ENCODE measurements at regions not wholly inside any gene's neighbourhood (a gene's known extent, or its start where the extent isn't known, plus 50 kb on each side); places are given as distances from the start of the nearest gene placed in this dataset.

GRCh38 chr5:2489306-2489705 lies 262.2 kb downstream of the IRX2 start:
- no peak for DNase-seq (ENCODE audit: low read depth)

DNA sequence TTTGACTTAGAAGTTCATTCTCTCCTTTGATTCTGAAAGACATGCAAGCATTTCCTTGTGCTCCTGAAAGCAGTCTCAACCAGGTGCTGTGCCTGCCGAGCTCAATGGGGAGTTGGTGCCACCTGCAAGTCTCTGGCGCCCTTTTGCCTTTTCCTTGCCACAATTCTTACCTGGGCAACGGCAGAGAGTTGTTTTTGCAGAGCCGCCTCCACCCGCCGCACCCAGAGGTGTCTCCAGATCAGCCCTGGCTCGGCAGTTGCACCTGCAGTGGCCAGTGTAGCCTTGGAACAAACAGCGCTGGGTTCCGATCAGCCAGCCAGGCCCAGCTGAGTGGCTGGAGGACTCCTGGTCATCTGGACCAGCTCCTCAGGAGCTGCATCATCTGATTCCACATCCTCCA lies 262.9 kb downstream of the IRX2 start:
- no peak for DNase-seq (ENCODE audit: low read depth)

- DNase-seq (ENCODE audit: low read depth): no peak
Observed at GRCh38 chr5:2487152-2487763, 264.2 kb downstream of the IRX2 start.

DNA sequence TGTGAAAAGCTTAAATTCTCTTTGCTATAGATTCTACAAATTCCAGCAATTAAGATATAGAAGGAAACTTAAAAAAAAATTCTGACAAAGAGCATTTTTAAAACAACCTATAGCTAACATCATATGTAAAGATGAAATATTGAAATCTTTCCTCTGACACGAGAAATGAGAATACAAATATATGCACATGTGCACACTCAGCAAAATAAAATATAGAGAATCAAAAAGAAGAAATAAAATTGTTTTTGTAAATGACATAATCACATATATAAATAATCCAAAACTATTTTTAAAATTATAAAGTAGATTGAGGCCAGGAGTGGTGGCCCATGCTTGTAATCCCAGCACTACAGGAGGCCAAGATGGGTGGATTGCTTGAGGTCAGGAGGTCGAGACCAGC lies 265.1 kb downstream of the IRX2 start:
- DNase-seq (ENCODE audit: low read depth): no peak

- DNase-seq (ENCODE audit: low read depth): no peak
Observed at GRCh38 chr5:2482778-2483177, 268.7 kb downstream of the IRX2 start.

DNA sequence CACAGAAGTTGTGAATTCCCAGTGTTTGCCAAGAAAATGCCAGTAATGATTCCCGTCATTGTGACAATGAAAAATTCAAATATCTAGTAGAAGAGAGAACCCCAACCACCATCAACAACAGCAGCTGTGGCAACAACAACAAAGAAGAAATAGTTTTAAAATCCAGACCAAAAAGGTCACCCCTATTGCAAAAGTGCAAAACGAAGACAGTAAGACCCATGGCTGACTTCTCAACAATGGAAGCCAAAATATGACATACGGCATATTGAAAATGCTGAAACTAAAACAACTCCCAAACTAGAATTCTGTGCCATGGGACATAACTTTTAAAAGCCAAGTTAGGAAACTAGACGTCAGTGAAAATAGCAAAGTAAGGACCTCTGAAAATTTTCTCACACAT lies 270.6 kb downstream of the IRX2 start:
- no peak for DNase-seq (ENCODE audit: low read depth)

DNA sequence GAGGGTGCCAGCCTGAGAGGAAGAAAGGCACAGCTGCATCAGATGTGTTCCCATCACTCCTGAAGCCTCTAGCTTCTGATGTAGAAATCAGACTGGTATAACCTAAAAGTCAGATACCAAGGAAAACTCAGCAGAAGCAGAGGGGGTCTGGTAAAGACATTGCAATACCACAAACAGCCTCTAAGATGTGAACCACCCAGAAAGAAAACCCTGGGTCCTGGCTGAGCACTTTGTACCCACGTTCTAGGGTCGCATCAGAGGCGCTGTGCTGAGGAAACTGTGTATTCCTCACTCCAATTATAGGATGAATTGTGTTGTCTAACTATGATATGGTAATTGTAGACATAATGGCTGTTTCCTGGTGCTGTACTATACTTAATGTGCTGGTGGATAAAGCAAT lies 275.6 kb downstream of the IRX2 start:
- no peak for DNase-seq (ENCODE audit: low read depth)

GRCh38 chr5:2472670-2473069 lies 278.8 kb downstream of the IRX2 start:
- DNase-seq (ENCODE audit: low read depth): no peak

GRCh38 chr5:2471152-2471879 lies 280.2 kb downstream of the IRX2 start:
- no peak for DNase-seq (ENCODE audit: low read depth)

DNA sequence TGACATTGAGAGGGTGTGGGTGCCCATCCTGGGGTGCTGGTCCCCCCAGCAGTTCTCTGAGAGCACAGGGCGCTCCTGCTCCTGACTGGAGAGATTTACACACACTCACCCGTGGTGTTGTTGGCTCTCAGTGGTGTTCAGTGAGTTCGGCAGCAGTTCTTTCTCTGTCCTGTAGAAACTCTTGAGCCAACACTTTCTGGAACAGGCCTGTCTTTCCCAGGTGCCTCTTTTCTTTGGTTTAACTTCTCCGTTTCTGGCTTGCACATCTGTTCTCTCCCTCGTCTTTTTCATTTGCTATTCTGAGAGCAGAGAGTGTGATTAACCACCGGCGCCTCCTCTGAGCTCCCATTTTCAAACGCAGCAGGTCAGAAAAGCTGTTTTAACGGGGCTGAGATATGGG lies 284.5 kb downstream of the IRX2 start:
- no peak for DNase-seq (ENCODE audit: low read depth)

- no peak for DNase-seq (ENCODE audit: low read depth)
Observed at GRCh38 chr5:2465383-2465782, 286.1 kb downstream of the IRX2 start.

DNA sequence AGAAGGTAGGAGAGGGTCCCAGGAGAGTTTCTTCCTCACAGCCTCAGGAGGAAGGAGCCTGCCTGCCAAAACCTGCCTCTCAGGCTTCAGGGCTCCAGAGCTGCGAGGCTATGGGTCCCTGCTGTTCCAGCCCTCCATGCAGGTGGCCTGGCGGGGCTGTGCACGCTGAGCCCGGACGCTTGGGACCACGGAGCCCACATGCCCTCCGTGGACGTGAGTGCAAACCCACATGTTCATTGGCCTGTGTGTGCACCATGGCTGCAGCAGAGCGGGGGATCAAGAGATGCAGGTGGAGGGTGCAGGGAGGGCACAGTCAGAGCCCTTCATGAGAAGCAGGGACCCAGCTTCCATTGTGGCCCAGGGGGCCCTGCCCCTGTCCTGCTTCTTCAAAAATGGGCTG lies 287.3 kb downstream of the IRX2 start:
- no peak for DNase-seq (ENCODE audit: low read depth)

DNA sequence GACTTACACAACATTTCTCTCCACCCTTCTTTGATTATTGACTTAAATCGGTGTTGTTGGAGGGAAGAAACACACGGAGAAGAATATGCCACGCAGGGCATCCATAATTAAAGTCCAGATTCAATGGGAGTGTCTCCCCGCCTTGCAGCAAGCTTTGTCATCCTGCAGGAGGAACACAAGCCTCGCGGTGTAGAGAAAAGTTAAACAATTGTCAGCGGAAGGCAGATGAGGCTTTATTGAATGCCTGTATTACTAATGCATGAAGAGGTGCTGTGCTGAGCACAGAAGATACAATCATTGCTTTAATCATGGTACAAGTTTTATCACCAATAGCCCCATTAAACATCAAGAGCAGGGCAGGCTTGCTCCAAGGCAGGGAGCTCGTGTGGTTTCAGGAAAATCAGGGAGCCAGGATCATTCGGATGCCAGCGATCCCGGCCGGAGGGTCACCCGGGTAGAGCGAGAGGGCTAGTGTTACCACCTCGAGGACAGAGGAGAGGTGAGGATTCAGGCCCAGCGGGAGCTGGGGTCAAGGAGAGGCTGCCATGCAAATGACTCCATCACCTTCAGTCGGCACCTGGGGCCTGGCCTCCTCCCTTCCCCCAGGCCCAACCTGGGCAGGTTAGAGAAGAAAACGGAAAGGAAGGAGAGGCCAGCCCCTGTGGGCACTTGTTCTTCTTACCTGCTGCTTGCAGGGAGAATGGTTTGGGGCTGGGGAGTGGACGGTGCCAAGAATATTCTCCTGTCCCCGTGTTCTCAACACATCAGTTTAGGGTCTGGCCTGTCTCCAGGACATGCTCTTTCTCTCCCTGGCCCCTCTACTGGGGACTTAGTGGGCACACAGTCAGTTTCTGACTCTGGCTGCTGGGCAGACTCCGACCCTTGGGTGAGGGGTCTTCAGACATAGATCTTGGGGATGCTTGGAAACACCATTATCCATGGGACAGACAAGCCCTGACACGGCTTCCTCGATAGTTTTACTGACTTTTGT lies 289.5 kb downstream of the IRX2 start:
- no peak for DNase-seq (ENCODE audit: low read depth)

GRCh38 chr5:2460098-2460497 lies 291.4 kb downstream of the IRX2 start:
- DNase-seq (ENCODE audit: low read depth): no peak

DNA sequence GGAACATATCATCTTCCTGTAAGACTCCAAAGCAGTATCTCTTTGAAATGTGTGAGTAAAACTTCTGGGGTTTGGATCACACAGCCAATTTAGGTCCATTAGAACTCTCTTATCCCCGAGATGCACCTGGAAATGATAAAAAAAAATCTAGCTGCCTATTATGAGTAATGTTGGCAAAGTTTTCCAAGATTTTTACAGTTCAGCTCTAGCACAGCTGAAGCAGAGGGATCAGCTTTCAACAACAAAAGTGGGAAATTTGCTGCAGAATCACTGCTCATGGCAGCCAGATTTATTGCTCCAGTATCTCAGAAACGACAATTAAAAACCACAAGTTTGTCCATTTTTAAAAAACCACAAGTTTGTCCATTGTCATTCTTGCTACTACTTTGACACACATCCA lies 292.2 kb downstream of the IRX2 start:
- no peak for DNase-seq (ENCODE audit: low read depth)

GRCh38 chr5:2455878-2456277 lies 295.6 kb downstream of the IRX2 start:
- DNase-seq (ENCODE audit: low read depth): no peak

DNA sequence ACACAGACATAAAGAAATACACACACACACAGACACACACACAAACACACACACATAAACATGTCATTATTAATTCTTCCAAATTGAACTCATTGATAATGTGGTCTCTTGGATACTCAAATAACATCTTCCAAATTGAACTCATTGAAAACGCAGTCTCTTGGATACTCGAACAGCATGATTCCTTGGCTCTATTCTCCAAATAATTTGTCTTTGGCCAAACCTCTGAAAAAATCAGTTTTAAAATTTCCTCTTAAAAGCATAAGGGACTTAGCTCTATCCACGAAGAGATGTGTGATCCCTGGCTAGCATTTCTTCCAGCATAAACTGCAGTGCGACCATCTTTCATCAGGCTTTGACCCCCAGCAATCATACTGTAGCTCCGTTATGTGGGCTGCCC lies 296.6 kb downstream of the IRX2 start:
- DNase-seq (ENCODE audit: low read depth): no peak

- DNase-seq (ENCODE audit: low read depth): no peak
Observed at GRCh38 chr5:2453781-2454180, 297.7 kb downstream of the IRX2 start.

GRCh38 chr5:2451100-2451499 lies 300.4 kb downstream of the IRX2 start:
- no peak for DNase-seq (ENCODE audit: low read depth)

DNA sequence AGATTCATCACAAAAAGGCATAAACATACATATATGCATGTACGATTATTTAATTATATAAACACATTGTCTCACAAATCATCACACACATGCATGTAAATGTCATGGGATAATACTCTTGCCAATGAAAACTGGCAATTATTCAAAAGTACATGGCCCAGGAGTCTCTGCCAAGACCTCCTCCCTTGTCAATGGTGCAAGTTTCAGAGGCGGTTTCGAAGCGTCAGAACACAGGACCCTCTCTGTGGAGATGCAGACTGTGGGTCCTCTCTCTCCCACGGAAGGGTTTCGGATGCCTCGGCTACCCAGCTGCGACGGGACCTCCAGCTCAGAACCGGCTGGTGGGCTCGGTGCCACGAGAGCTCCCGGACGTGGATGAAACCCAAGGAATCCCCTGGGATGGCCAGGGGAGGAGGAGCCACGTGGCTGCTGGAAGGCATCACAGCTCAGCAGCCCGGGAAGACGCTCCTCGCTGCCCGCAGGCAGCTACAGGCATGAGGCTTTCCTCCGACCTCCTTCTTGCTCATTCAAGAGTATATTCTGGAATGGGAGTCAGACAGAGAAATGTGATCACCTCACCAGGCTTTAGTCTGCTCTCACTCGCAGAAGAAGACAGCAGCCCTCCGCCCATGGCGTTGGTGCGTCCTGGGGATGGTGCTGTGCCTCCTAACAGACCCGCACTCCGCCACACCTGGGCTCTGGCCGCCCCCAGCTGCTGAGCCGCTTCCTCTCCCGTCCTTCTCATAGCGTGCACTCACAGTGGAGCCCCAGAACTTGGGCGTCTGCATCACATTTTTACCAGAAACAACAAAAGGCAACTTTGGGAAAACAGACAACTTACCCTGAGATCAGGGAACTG lies 308.8 kb downstream of the IRX2 start:
- DNase-seq (ENCODE audit: low read depth): no peak

DNA sequence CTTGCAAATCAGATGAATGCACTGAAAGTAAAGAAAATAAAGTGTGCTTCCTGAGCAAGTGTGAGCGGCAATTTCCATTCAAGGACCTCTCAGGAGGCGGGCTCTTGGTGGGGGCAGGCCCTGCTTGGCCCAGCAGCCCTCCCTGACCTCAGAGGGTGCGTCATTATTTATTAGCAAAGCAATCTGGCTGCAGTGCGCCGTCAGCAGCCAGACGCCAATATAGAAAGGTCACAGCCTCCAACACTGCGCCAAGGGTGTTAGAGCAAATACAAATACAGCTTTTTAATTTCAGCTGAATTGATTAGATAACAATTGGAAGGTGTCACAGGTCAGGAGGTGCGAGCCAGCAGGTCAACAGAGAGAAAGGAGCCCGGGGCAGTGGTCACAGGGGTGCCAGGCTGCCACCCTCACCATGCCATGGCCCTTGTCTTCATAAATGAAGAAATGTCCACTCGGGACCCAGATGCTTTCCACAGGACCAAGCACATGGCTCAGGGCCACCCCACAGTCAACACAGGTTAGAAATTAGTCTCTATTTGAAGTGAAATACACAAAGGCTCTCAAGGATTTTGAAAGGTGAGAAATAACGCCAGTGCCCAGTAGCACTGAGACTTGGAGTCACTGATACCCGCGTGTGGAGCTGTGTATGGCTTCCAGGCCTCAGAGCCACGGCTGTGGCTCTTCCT lies 309.8 kb downstream of the IRX2 start:
- no peak for DNase-seq (ENCODE audit: low read depth)

Measured in activated T-cell treated with anti-CD3 and anti-CD28 coated beads for 1 hour (primary cell).